ENCODE measurements at regions not wholly inside any gene's neighbourhood (a gene's known extent, or its start where the extent isn't known, plus 50 kb on each side); places are given as distances from the start of the nearest gene placed in this dataset.

DNA sequence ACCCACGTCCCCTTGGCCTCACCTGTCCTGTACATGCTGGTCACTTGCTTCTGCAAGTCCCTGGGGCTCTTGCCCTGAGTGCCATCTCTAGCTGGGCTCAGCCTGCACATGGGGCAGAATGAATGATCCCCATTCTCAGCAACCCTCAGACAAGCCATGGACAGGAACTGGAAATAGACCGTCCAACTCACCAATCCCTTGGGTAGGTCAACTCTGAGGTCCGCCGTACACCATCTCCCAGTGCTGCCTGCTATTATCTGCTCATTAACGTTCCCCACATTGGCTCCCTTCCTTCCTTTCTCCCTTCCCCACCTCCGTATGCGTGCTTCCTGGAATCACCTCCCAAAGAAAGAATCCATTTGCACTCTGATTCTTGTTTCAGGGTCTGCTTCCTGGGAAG lies 335.0 kb downstream of the SFMBT2 start:
- H3K27ac ChIP-seq (ENCODE audit: insufficient read depth, low read depth, low read length) = no peak overlapping the region
- H4K20me1 ChIP-seq (replicated peaks; ENCODE audit: control insufficient read depth, extremely low read depth, insufficient read depth, low read length) = no peaks in the 10 kb centered on the region
- H3K4me2 ChIP-seq (ENCODE audit: insufficient read depth, low read length) = no peak overlapping the region
- no peaks in the 10 kb centered on the region for H3K9me1 ChIP-seq (replicated peaks; ENCODE audit: control insufficient read depth, extremely low read depth, insufficient read depth, low read length)
- POLR2A ChIA-PET = no interaction called here
- TF ChIP-seq FOS (IDR thresholded peaks at IDR 0.05; ENCODE audit: borderline replicate concordance, insufficient read depth, low read length) (no peak), CTCF (IDR thresholded peaks at IDR 0.05; ENCODE audit: extremely low read depth in 1 of 2, insufficient read depth in 1 of 2, low read depth in 1 of 2, low read length in 2 of 2) (no peak), POLR2AphosphoS5 (IDR thresholded peaks at IDR 0.05; ENCODE audit: insufficient read depth, low read depth, low read length) (no peak), MYC (IDR thresholded peaks at IDR 0.05; ENCODE audit: low read depth, low read length) (no peak), EZH2 (IDR thresholded peaks at IDR 0.05; ENCODE audit: borderline replicate concordance, low read depth, low read length, severe bottlenecking) (no peak), MAX (IDR thresholded peaks at IDR 0.05; ENCODE audit: insufficient read depth, insufficient read length) (no peak), POLR2A (IDR thresholded peaks at IDR 0.05; ENCODE audit: low read depth, low read length) (no peak), GATA2 (IDR thresholded peaks at IDR 0.05; ENCODE audit: insufficient read depth, insufficient read length, low read depth, low read length) (no peak), JUN (IDR thresholded peaks at IDR 0.05; ENCODE audit: borderline replicate concordance, insufficient read depth, insufficient read length, low read depth) (no peak)
- no peak overlapping the region for H3K4me3 ChIP-seq (replicated peaks in 1 of 3; ENCODE audit: insufficient read depth in 1 of 3, low read depth in 1 of 3, low read length in 3 of 3)
- intact Hi-C loops (cut with micrococcal nuclease) = no loop called here
- no peaks in the 10 kb centered on the region for H3K27me3 ChIP-seq (ENCODE audit: control insufficient read depth in 2 of 2, insufficient read depth in 2 of 2, low read length in 2 of 2)
- no peak overlapping the region for H2AFZ ChIP-seq (ENCODE audit: low read depth, low read length)
- dilution Hi-C loops (cut with MboI; ENCODE audit: extremely low pct_ligation_motif_present, low sequenced_read_pairs) = no loop called here
- no peaks in the 10 kb centered on the region for H3K36me3 ChIP-seq (ENCODE audit: control insufficient read depth in 2 of 2, extremely low read depth in 1 of 2, insufficient read depth in 2 of 2, low read length in 2 of 2)
- no peak for FAIRE-seq
- BruUV-seq (replicated peaks) = no TSS peak
- DNase-seq (ENCODE audit: low read depth, low spot score) = no peak
- H3K9ac ChIP-seq (replicated peaks; ENCODE audit: extremely low read depth, insufficient read depth, low read length) = no peak overlapping the region
- H3K9me3 ChIP-seq (replicated peaks; ENCODE audit: control insufficient read depth, insufficient read depth, low read length) = no peaks in the 10 kb centered on the region
- H3K4me1 ChIP-seq (ENCODE audit: control insufficient read depth, extremely low read depth, insufficient read depth, low read length) = no peaks in the 10 kb centered on the region
- CTCF ChIA-PET = no interaction called here
- no peaks in the 10 kb centered on the region for H3K79me2 ChIP-seq (ENCODE audit: control insufficient read depth, insufficient read depth, low read length)
